CD1c-positive myeloid dendritic cell (primary cell): ENCODE measurements at regions not wholly inside any gene's neighbourhood (a gene's known extent, or its start where the extent isn't known, plus 50 kb on each side); places are given as distances from the start of the nearest gene placed in this dataset.

Source experiments
- DNase-seq: peaks from one replicate; pipeline ENCODE4 v3.0.0-alpha.2; 2016; ENCODE audit errors: extremely low spot score

GRCh38 chr4:64584125-64584524 lies 174.9 kb upstream of the TECRL start:
- DNase-seq, result no peak

DNA sequence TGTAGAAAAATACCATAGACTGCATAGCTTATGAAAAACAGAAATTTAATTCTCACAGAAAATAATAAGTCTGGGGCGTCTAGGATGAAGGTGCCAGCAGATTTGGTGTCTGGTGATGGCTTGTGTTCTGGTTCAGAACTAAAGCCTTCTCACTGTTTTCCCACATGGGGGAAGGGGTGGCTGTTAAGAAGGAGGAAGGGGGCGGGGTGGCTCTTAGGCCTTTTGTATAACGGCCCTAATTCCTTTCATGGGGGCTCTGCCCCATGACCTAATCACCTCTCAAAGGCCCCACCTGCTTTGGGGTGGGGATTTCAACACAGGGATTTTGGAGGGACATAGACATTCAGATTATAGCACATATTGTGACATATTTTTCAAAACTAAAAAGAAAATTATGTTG lies 173.2 kb upstream of the TECRL start:
- no peak for DNase-seq

DNA sequence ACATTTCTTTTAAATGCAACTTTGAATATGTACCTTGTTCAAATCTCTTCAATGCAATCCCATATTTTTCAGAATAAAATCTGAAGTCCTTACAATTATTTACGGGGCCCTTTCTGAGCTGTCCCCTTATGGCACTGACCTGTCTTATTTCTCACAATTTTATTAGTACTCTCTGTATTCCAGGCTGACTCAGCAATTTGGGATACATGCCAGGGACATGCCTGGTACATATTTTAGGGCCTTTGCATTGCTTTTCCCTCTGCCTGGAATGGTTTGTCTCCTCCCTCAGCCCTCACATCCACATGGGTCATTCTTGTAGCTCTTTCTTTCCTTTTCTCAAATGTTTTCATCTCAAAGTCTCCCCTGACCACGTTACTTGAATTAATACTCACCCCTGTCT lies 172.2 kb upstream of the TECRL start:
- no peak for DNase-seq

GRCh38 chr4:64564126-64564525 lies 154.9 kb upstream of the TECRL start:
- no peak for DNase-seq

DNA sequence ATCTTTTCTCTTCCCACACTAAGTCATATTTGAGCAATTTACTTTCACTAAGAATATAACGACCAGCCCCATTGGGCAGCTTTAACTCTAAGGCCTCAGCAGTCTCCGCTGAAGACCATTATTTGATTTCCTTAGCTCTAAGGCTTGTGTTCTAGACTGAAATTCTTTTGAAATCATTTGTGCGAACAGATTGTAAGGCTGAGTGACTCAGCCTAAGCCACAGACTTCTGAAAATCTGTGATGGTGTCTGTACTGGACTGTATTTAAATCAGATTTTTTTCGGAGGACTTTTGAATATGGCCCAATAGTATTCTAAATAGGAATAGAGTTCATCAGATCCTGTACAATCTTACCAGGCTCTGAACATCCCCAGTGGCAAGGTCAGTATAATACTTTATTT lies 150.3 kb upstream of the TECRL start:
- no peak for DNase-seq

DNA sequence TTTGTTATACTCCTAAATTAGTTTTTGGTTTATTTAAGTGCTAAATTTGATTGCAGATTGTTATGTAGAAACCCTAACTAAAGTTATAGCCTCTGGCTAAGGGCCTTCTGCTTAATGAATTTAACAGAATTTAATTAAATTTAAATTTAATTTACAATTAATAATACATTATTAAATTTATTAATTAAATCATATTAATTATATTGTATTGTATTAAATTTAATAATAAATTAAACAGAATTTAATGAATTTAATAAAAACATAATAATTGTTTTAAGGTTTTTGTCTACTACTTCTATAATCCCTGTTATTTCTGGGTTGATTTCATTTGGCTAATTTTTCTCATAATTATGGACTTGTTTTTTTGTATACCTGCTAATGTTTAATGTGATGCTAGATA lies 141.9 kb upstream of the TECRL start:
- DNase-seq, result no peak

GRCh38 chr4:64545593-64545992 lies 136.3 kb upstream of the TECRL start:
- DNase-seq, result no peak

- DNase-seq, result peak; percentile 29
Measured at GRCh38 chr4:64539234-64539849, 130.1 kb upstream of the TECRL start.

DNA sequence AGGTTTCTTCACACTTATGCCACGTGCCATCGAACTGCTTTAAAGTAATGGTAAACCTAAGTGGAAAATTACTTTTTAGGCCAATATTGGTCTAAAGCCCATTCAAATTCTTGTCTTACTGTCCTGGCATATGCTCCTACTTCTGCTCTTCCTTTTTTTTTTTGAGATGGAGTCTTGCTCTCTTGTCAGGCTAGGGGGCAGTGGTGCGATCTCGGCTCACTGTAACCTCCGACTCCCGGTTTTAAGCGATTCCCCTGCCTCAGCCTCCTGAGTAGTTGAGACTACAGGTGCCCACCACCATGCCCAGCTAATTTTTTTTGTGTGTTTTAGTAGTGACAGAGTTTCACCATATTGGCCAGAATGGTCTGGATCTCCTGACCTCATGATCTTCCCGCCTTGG lies 129.0 kb upstream of the TECRL start:
- no peak for DNase-seq

GRCh38 chr4:64533637-64534036 lies 124.4 kb upstream of the TECRL start:
- DNase-seq, result no peak

- DNase-seq, result no peak
Measured at GRCh38 chr4:64533159-64533558, 123.9 kb upstream of the TECRL start.

- DNase-seq, result no peak
Measured at GRCh38 chr4:64520421-64520820, 111.2 kb upstream of the TECRL start.

- DNase-seq, result no peak
Measured at GRCh38 chr4:64518600-64518999, 109.3 kb upstream of the TECRL start.

DNA sequence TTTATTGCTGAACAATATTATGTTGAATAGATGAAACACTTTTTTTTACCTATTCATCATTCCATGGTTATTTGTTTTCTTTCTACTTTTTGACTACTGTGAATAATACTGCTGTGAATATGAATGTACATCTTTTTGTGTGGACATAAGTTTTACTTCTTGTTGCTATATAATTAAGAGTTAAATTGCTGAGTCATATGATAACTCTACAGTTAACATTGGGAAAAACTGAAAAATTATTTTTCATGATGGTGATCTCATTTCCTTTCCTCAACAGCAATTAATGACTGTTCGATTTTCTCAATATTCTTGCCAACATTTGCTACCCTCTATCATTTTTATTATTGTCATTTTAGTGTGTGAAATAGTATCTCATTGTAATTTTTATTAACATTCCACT lies 106.9 kb upstream of the TECRL start:
- DNase-seq, result no peak

DNA sequence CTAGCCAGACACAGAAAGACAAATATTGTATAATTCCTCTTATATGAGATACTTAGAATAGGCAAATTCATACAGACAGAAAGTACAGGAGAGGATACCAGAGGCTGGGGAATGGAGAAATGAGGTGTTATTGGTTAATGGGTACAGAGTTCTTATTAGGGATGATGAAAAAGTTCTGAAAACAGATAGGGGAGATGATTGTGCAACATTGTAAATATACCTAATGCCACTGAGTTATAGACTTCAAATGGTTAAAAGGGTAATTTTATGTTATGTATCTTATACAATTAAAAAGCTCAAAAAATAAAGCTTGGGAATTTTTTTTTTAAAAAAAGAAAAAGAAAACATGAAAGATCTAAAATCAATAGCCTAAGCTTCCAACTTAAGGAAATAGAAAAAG lies 98.8 kb upstream of the TECRL start:
- no peak for DNase-seq

- DNase-seq, result no peak
Measured at GRCh38 chr4:64503945-64504675, 94.9 kb upstream of the TECRL start.

DNA sequence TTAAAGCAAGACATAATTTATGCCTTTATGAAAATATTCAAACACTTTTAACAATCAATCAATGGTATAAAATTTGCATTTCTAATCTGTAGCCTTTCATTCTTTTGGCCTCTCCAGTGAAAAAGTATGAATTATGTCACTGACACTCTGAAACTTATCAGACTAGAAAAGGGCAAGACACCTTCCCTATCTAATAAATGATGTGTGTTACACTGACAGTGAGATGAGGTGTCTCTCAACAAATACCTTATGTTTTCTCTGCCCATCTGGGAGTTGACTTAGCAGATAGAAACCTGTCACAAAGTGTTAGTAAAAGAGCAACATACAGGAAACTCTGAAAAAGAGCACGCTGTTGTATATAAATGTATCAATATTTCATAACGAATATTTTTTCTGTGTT lies 94.2 kb upstream of the TECRL start:
- no peak for DNase-seq

- DNase-seq, result no peak
Measured at GRCh38 chr4:64497491-64497890, 88.2 kb upstream of the TECRL start.

DNA sequence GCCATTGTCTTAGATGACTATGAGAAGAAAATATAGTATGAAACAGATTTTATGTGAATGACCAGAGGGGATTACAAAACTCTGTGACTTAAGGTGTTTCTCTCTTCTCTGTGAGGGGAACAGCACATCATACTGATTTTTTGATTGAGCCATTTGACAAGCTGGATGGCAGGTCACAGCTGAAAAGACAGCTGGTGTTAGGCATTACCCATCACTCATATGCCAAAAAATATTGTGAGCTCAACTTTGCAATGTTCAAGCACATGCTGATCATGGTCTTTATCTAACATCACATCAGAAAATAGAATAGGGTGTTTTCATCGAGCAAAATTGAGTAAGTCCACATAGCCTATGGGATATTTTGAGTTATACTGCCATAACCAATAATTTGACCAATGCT lies 86.7 kb upstream of the TECRL start:
- no peak for DNase-seq

- no peak for DNase-seq
Measured at GRCh38 chr4:64489628-64490027, 80.4 kb upstream of the TECRL start.

DNA sequence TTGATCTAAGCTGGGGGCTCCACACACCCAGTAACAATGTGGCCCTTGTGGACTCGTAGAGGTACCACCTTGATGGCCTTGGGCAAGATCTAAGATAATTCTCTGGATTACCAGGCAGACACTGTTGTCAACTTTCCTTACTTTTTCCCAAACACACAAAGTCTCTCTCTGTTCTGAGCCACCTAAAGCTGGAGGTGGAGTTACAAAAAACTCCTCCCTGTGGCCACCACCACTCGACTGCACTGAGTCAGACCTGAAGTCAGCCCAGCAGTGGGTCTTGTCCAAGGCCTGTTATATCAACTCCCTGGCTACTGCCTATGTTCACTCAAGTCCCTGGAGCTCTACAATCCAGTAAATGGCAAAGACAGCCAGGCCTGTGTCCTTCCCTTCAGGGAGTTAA lies 70.1 kb upstream of the TECRL start:
- no peak for DNase-seq

DNA sequence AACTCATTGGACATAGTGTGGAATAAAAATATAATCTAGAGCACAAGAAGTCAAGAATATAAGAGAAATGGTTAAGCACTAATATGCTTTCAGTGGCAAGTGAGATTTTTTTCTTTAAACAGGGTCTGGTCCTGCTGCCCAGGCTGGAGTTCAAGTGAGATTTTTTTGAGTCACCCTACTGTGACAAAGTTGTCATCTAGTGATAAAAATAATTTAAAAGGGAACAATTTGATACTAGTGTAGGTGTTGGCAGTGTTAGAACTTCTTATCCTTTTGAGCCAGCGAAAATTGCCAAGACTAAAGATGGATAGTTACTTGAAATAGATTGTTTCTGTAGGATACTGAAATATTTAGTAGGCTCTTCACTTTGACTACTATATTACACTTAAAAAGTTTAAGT lies 67.9 kb upstream of the TECRL start:
- DNase-seq, result no peak

DNA sequence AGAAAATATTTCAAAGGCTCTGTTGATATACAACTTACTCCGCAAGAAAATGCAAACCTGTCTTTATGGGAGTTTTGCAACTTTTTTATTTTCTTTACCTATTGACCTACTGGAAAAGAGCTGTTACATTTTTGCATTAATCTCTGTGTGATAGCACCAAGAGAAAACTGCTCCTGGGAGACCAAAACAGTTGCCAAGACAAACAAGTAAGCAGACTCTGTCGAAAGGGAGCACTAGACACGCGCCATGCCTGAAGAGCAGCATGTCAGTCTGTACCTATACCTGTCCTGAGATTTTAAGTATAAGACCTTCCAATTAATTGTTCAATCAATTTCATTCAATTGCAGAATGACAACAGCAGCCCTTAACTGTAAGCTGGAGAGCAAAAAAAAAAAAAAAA lies 56.0 kb upstream of the TECRL start:
- no peak for DNase-seq

- no peak for DNase-seq
Measured at GRCh38 chr4:64464581-64464980, 55.3 kb upstream of the TECRL start.
